NB4 (cell line): ENCODE measurements at regions not wholly inside any gene's neighbourhood (a gene's known extent, or its start where the extent isn't known, plus 50 kb on each side); places are given as distances from the start of the nearest gene placed in this dataset.
"Not testable (repeated sequence)": the region's sequence is repeated elsewhere in the genome, so short reads cannot be mapped to it uniquely, and the experiment has no call there.

Experiments used
- DNase-seq: peaks from one replicate; pipeline ENCODE4 v3.0.0; 2010; ENCODE audit warnings: low read depth
- H3K4me3 ChIP-seq: one replicate; pipeline ENCODE4 v1.5.1; 2011; ENCODE audit warnings: mild to moderate bottlenecking, low read depth, low read length, moderate library complexity
- MYC ChIP-seq: IDR thresholded peaks from 2 replicates; pipeline ENCODE4 v1.6.1; 2011; ENCODE audit warnings: low read depth, low read length
- POLR2A ChIP-seq: IDR thresholded peaks from 2 replicates; pipeline ENCODE4 v1.6.1; 2011; ENCODE audit warnings: mild to moderate bottlenecking; ENCODE audit not compliant: insufficient read length; ENCODE audit errors: extremely low read depth
- TF ChIP-seq, protein P1 (sequence below): IDR thresholded peaks from 2 replicates; pipeline ENCODE4 v1.6.1; 2011; ENCODE audit warnings: low read depth, low read length
- TF ChIP-seq, protein P2 (sequence below): IDR thresholded peaks from one replicate; pipeline ENCODE4 v1.5.1; 2012; ENCODE audit warnings: low read depth, low read length

DNA sequence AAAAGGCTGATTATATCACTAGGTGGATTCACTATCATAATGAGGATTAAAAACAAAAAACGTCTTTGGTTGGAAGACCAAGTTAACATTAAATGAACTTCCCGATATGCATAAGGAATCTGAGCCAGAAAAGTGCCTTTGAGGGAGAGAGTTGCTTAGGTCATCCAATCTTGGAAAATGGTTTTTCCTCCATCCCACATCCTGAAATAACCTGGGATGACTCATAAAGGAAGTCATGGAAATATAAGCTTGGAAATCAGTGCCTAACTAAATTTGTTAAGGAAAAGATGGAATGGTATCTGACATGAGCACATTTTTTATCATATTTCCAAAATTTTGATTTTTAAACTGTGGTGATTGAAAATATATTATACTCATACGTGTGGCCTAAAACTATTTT lies 66.0 kb downstream of the KBTBD8 start:
- no peak overlapping the region for H3K4me3 ChIP-seq
- TF ChIP-seq, protein P1, sequence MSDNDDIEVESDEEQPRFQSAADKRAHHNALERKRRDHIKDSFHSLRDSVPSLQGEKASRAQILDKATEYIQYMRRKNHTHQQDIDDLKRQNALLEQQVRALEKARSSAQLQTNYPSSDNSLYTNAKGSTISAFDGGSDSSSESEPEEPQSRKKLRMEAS = no peak
- TF ChIP-seq, protein P2, sequence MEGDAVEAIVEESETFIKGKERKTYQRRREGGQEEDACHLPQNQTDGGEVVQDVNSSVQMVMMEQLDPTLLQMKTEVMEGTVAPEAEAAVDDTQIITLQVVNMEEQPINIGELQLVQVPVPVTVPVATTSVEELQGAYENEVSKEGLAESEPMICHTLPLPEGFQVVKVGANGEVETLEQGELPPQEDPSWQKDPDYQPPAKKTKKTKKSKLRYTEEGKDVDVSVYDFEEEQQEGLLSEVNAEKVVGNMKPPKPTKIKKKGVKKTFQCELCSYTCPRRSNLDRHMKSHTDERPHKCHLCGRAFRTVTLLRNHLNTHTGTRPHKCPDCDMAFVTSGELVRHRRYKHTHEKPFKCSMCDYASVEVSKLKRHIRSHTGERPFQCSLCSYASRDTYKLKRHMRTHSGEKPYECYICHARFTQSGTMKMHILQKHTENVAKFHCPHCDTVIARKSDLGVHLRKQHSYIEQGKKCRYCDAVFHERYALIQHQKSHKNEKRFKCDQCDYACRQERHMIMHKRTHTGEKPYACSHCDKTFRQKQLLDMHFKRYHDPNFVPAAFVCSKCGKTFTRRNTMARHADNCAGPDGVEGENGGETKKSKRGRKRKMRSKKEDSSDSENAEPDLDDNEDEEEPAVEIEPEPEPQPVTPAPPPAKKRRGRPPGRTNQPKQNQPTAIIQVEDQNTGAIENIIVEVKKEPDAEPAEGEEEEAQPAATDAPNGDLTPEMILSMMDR = no peak
- no peak for TF ChIP-seq POLR2A
- TF ChIP-seq MYC = no peak
- no peak for DNase-seq

DNA sequence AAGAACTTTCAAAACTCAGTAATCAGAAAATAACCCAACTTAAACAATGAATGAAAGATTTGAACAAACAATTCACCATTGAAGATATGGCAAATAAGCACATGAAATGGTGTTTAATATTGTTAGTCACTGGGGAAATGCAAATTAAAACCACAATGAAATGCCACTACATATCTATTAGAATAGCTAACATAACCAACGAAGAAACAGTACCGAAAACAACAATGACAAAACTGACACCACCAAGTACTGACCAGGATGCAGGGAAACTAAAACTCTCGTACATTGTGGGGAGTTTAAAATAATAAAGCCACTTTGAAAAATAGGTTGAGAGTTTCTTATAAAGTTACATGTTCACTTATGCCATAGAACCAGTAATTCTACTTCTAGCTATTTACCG lies 69.1 kb downstream of the KBTBD8 start:
- TF ChIP-seq, protein P2 = no peak
- TF ChIP-seq, protein P1 = no peak
- TF ChIP-seq POLR2A (no peak), MYC (no peak)
- DNase-seq = no peak
- H3K4me3 ChIP-seq = no peak overlapping the region

DNA sequence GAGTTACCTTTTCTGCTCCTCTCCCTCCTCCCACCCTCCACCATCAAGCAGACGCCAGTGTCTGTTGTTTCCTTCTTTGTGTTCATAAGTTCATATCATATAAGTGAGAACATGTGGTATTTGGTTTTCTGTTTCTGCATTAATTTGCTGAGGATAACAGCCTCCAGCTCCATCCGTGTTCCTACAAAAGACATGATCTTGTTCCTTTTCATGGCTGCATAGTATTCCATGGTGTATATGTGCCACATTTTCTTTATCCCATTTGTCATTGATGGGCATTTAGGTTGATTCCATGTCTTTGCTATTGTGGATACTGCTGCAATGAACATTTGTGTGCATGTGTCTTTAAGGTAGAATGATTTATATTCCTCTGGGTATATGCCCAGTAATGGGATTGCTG lies 74.5 kb downstream of the KBTBD8 start:
- DNase-seq, H3K4me3 ChIP-seq: not testable (repeated sequence)

DNA sequence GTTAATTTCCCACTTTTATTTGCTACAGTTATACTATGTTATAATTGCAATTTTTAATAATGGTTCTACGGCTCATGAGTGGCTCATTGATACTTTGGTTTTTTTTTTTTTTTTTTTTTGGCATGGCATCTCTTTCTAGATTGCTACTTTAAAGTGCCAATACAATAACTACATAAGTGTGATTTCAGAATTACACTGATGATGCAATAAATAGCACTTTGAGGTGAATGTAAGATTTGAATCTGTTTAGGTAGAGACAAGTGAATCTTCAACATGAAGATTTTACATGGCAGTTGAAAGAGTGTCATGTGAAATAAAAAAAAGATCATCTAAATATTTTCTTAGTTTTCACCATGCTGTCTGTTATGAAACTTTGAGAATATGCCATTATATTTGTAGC lies 75.7 kb downstream of the KBTBD8 start:
- no peak for DNase-seq
- TF ChIP-seq, protein P1 = no peak
- TF ChIP-seq, protein P2 = no peak
- TF ChIP-seq POLR2A = no peak
- TF ChIP-seq MYC = no peak
- H3K4me3 ChIP-seq = no peak overlapping the region

DNA sequence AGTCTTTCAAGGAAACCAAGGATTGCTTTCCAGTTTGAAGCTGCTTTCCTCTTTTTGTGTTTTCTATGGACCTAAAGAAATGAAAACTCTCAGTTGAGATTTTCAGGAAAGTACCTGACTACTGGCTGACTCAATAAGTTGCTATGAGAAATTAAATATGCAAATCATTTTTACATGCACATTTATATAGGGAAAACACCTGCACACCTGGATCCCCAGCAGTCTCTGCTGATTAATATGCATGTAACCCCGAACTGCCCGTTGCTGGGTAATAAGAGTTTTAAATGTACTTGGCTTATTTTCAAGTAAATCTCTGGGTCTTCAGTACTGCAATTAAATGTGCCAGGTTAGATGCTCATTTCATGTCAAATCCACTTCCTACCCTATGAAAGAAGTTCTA lies 77.2 kb downstream of the KBTBD8 start:
- DNase-seq = no peak
- no peak overlapping the region for H3K4me3 ChIP-seq
- TF ChIP-seq POLR2A (no peak), MYC (no peak)

DNA sequence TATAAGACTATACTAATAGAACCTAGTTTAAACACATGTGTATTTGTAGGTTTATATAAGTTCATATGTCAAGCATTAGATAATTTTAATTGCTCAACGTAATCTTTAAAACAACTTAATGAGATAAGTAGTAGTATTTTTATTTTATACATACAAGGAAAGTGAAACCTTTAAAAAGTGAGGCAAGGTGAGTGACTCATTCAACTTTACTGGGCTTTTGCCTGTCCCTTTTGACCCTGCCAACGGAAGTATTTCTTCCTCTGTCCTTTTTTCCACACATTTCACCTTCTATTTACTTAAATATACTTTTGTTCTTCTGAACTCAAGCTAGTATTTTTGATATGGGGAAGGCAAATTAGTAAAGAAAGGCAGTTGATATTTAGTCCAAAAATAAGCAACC lies 78.5 kb downstream of the KBTBD8 start:
- no peak for TF ChIP-seq POLR2A
- no peak for TF ChIP-seq MYC
- TF ChIP-seq, protein P1 = no peak
- no peak for DNase-seq
- no peak overlapping the region for H3K4me3 ChIP-seq

DNA sequence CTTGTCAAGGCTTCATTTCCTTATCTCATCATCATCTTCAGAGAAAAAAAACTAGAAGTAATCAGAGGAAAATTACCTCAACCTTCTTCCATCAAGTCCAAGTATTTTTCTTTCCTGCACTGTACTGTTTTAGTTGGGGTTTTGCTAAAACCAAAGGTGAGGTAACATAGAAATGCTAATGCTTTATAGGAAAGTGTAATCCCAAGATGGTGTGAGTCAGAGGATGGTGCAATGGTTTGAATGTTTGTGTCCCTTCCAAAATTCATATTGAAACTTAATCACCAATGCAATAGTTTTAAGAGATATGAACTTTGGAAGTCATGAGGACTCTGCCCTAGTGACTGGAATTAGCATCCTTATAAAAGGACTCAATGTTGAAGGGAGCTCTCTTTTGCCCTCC lies 79.5 kb downstream of the KBTBD8 start:
- no peak for DNase-seq
- TF ChIP-seq, protein P1 = no peak
- TF ChIP-seq POLR2A (no peak), MYC (no peak)
- TF ChIP-seq, protein P2 = no peak
- no peak overlapping the region for H3K4me3 ChIP-seq
